HG03342 (cell line): ENCODE measurements at regions not wholly inside any gene's neighbourhood (a gene's known extent, or its start where the extent isn't known, plus 50 kb on each side); places are given as distances from the start of the nearest gene placed in this dataset.

Experiments
- ATAC-seq: cut with Tn5 transposase; IDR thresholded peaks from one replicate; pipeline ENCODE4 v1.9.1; 2021; ENCODE audit warnings: mild to moderate bottlenecking, moderate library complexity; ENCODE audit not compliant: unreplicated experiment

GRCh38 chr13:90518417-90518816 is 829.1 kb upstream of the MIR17HG start:
- no peak for ATAC-seq

- ATAC-seq, result no peak
These were observed 828.3 kb upstream of the MIR17HG start for GRCh38 chr13:90519157-90519556.

GRCh38 chr13:90526711-90527110 is 820.8 kb upstream of the MIR17HG start:
- no peak for ATAC-seq

- no peak for ATAC-seq
These were observed 815.7 kb upstream of the MIR17HG start for GRCh38 chr13:90531744-90532143.

- no peak for ATAC-seq
These were observed 814.5 kb upstream of the MIR17HG start for GRCh38 chr13:90532861-90533492.

- no peak for ATAC-seq
These were observed 813.6 kb upstream of the MIR17HG start for GRCh38 chr13:90533866-90534265.

GRCh38 chr13:90534617-90535370 is 812.7 kb upstream of the MIR17HG start:
- ATAC-seq, result no peak

- no peak for ATAC-seq
These were observed 812.1 kb upstream of the MIR17HG start for GRCh38 chr13:90535421-90535820.

- no peak for ATAC-seq
These were observed 809.4 kb upstream of the MIR17HG start for GRCh38 chr13:90538063-90538462.

- ATAC-seq, result no peak
These were observed 806.1 kb upstream of the MIR17HG start for GRCh38 chr13:90541346-90541745.

GRCh38 chr13:90542959-90543505 is 804.5 kb upstream of the MIR17HG start:
- no peak for ATAC-seq

- ATAC-seq, result no peak
These were observed 802.2 kb upstream of the MIR17HG start for GRCh38 chr13:90545070-90545840.

- ATAC-seq, result no peak
These were observed 800.2 kb upstream of the MIR17HG start for GRCh38 chr13:90547272-90547790.

GRCh38 chr13:90551253-90551652 is 796.2 kb upstream of the MIR17HG start:
- ATAC-seq, result no peak

- ATAC-seq, result no peak
These were observed 794.8 kb upstream of the MIR17HG start for GRCh38 chr13:90552702-90553101.

GRCh38 chr13:90553159-90553558 is 794.3 kb upstream of the MIR17HG start:
- no peak for ATAC-seq

- no peak for ATAC-seq
These were observed 789.9 kb upstream of the MIR17HG start for GRCh38 chr13:90557626-90558025.

GRCh38 chr13:90562443-90562842 is 785.0 kb upstream of the MIR17HG start:
- ATAC-seq, result no peak

GRCh38 chr13:90564096-90564495 is 783.4 kb upstream of the MIR17HG start:
- no peak for ATAC-seq

- ATAC-seq, result no peak
These were observed 782.9 kb upstream of the MIR17HG start for GRCh38 chr13:90564566-90564965.

- peak; percentile 62 for ATAC-seq
These were observed 781.3 kb upstream of the MIR17HG start for GRCh38 chr13:90565985-90566713.
